Left lobe of liver (tissue), 2 donors: ENCODE measurements at regions not wholly inside any gene's neighbourhood (a gene's known extent, or its start where the extent isn't known, plus 50 kb on each side); places are given as distances from the start of the nearest gene placed in this dataset.
A peak's percentile ranks its signal among the peaks of the same experiment; 100 is the strongest.

ENCODE experiments used
- ATAC-seq: fragments of 200-7000 bp; cut with Tn5 transposase; one replicate; pipeline ENCODE4 v1.9.1; 2020; ENCODE audit warnings: mild to moderate bottlenecking, moderate library complexity
- DNase-seq: peaks from one replicate; pipeline ENCODE4 v3.0.0-alpha.2; 2020; ENCODE audit warnings: low spot score
- donor health status: DM: no; HTN: no; CAD: no; lungs with moderate emphysema.
- donor health status: DM: no; HTN: yes; CAD: no.

- no peak for ATAC-seq
- no peak for DNase-seq
Measured at GRCh38 chr10:78262860-78263259, 229.2 kb downstream of the RPS24 start.

DNA sequence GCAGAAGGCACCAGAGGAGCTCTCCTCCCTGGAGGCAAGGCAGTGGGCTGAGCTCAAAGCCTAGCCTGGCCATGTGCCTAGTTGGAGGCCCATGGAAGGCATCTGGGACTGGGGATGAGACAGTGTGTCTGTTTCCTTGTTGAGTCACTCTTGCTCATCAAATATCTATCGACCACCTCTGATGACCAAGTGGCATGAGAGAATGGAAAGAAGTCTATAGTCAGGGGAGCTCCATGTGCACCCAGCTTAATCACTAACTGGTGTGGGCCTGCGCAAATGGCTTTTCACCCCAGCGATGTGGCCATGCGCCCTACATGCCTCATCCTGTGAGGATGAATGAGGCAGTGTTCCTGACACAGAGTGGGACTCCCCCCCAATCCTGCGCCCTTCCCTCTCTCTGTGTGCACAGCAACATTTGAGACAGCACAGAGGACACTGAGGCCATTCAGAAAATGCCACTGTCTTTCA, 229.9 kb downstream of the RPS24 start:
- ATAC-seq (no peak), DNase-seq (no peak)

GRCh38 chr10:78264361-78264760, 230.7 kb downstream of the RPS24 start:
- ATAC-seq (no peak), DNase-seq (no peak)

DNA sequence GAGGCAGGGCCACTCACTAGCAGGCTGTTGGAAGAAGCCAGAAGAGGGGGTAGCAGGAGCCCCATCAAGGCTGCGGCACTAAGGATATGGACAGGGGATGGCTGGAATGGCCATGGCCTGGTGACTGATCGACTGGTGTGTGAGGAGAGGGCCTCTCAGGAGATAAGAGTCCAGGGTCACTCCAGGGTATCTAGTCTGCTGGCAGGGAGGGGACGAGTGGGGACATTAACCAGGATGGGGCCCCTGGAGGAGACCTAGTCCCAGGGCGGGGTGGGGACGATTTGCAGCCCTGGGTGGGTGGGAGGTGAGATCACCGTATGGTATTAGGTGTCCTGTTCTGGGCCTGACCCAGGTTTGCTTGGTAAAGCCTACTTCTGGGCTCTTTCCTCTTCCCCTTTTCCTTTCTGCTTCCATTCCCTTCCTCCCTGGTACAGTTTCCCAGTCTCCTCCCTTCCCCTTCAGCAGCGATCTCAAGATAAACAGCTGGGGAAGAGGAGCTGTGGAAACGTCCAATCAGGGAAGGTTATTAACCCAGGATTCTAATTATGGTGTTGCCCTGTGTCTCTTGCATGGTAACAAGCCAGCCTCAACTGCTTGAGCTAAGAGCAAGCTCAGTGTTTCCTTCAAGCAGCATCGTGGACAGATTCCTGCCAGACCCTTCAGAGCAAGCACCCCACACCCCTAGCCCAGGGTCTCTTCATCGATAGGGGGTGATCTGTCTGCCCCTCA, 233.2 kb downstream of the RPS24 start:
- ATAC-seq = no peak
- DNase-seq = no peak

- DNase-seq = no peak
- no peak for ATAC-seq
Measured at GRCh38 chr10:78267598-78267997, 233.9 kb downstream of the RPS24 start.

- DNase-seq = no peak
- no peak for ATAC-seq
Measured at GRCh38 chr10:78269060-78269459, 235.4 kb downstream of the RPS24 start.

- ATAC-seq = no peak
- no peak for DNase-seq
Measured at GRCh38 chr10:78272329-78272728, 238.7 kb downstream of the RPS24 start.

GRCh38 chr10:78274491-78274890, 240.8 kb downstream of the RPS24 start:
- ATAC-seq (no peak), DNase-seq (no peak)

DNA sequence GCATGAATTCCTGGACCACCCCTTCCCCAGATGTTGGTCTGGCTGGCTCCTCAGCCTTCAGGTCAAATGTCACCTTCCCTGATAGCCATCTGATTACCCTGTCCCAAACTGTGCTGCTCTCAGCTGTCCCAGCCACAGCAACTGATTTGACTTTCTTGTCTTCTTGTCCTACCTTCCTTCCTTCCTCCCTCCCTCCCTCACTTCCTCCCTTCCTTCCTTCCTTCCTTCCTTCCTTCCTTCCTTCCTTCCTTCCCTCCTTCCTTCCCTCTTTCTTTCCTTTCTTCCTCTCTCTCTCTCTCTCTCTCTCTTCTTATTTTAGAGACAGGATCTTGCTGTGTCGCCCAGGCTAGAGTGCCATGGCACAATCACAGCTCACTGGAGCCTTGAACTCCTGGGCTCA, 242.5 kb downstream of the RPS24 start:
- no peak for ATAC-seq
- no peak for DNase-seq

DNA sequence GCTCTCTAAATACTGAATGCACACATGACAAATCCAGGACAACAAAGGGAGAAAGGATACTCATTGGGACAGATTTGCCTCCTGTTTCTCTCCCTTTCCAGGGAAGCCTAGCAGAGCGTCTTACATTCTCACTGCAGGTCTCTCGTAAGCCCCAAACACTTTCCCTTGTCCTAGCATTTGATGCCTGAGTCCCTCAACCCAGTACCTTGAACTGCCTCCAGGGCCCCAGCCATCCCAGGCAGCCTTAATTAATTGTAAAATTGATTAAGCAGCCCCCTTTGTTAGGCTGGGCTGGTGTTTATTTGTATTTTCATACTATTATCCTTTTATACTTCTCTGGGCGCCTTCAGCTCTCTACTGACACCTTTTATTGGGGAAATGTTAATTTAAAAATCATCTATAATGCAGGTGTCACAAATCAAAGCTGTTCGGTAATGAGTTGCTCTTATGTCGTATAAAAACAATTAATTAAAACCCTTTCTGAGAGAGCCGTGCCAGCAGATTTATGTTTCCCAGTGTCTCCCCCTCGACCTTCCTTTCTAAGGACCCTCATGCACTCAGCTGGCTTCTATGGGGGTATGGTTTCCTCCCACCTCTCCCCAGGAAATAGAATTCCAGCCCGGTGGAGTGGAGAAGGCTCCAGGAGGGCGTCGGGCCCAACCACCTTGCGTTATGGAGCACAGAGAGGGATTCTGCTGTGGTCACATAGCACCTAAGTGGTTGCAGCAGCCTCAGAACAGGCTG, 243.8 kb downstream of the RPS24 start:
- ATAC-seq (no peak), DNase-seq (no peak)

GRCh38 chr10:78278058-78278404, 244.4 kb downstream of the RPS24 start:
- ATAC-seq (peak; percentile 44), DNase-seq (no peak)

- no peak for ATAC-seq
- no peak for DNase-seq
Measured at GRCh38 chr10:78279756-78280155, 246.1 kb downstream of the RPS24 start.

- DNase-seq = no peak
- no peak for ATAC-seq
Measured at GRCh38 chr10:78280604-78281003, 246.9 kb downstream of the RPS24 start.

DNA sequence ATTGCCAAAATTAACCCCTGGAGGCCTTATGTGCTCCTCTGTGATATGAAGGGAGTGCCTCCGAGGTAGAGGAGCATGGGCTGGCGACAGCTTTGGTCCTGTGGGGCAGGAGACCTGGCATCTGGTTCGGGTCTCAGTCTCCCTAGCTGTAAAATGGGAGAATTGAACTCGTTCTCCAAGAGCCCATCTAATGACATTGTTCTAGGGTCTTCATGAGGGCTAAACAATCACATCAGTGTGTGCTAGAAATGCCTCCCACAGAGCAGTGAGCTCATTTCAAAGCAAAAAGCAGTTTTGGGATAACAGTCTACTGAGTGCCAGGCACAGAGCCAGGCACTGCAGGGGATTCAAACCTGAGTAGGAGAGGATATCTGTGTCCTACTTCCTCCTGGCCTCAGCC, 248.0 kb downstream of the RPS24 start:
- ATAC-seq (no peak), DNase-seq (no peak)

DNA sequence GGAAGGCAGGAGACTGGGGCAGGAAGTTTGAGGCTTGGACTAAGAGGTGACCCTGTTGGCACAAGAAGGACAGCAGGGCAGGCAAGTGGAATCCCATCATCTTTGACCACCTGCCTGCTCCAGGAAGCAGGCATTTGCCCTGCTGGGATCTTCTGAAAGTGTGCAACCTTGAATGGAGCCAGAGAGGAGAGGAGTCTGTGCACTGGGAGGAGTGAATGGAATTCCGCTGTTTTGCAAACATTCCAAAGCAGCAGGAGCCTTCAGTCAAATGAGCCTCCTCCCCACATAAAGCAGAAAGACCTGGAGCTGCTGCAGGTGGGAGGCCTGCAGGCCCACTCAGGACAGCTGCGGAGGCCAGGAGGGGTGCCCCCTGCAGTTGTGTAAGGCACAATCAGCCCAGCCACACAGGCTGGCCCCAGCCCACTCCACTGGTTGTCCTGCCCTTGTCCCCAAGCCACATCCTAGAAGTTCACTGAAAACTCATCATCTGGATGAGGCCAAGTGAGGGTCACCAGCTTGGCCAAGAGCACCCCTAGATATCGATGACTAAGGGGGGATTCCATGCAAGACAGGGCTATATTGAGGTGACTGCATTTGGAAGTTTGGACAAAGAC, 249.5 kb downstream of the RPS24 start:
- DNase-seq = no peak
- no peak for ATAC-seq

GRCh38 chr10:78284381-78284780, 250.7 kb downstream of the RPS24 start:
- no peak for ATAC-seq
- DNase-seq = no peak

DNA sequence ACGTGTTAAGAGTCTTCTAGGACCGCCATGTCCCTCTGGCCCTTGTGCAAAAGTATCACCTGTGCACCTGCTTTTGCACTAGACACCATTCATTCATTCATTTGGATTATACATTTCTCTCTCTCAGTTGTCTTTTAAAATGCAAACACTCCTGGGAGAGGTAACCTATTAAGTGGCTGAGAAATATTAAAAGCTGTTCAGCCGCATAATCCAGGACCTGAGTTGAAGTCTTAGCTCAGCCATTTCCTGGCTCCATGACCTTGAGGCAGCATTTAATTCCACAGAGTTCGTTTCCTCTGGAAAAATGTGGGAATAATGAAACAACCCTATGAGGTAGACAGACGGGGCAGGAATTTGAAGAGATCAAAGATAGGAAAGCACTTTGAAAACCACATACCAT, 251.6 kb downstream of the RPS24 start:
- ATAC-seq (no peak), DNase-seq (no peak)

GRCh38 chr10:78286186-78286585, 252.5 kb downstream of the RPS24 start:
- ATAC-seq = no peak
- no peak for DNase-seq

- DNase-seq (no peak), ATAC-seq (no peak)
Measured at GRCh38 chr10:78286668-78287067, 253.0 kb downstream of the RPS24 start.

GRCh38 chr10:78287618-78288017, 254.0 kb downstream of the RPS24 start:
- DNase-seq (no peak), ATAC-seq (no peak)

- ATAC-seq (no peak), DNase-seq (no peak)
Measured at GRCh38 chr10:78288663-78289062, 255.0 kb downstream of the RPS24 start.

DNA sequence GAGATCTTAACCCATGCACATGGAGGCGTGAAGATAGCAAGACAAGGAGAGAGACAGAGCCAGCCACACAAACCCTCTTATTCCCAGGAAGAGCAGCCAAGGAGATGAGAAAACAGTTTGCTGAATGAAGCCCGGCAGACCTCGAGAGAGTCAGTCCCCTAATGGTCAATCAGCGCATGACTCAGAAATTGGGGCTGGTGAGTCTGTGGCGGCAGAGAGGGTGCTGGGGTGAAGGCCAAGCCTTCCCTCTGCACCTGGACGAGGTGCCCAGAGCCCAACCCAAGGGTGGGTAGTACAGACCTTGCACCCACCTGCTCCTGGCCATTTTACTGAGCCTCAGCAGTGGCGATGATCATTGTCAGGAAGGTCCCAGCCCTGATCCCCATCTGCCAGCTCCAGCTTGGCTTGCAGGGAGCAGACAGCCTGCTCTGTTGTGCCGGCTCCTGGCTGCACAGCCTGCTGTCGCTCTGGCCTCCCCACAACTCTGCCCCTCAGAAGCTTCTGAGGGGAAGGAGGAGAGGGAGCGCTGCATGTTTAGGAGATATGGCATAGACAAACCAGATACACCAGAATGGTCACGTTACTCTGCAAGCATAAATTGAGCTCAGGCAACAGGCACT, 256.6 kb downstream of the RPS24 start:
- ATAC-seq = no peak

More for the DNA sequence above, 256.6 kb downstream of the RPS24 start:
- no peak for DNase-seq
